Lung microvascular endothelial cell (primary cell): ENCODE measurements at regions not wholly inside any gene's neighbourhood (a gene's known extent, or its start where the extent isn't known, plus 50 kb on each side); places are given as distances from the start of the nearest gene placed in this dataset.
A peak's percentile ranks its signal among the peaks of the same experiment; 100 is the strongest.
"Not testable (repeated sequence)": the region's sequence is repeated elsewhere in the genome, so short reads cannot be mapped to it uniquely, and the experiment has no call there.

Source experiments
- DNase-seq, 2 donors: peaks; one replicate each; pipeline versions ENCODE4 v3.0.0 to v3.0.0-alpha.2; 2010; ENCODE audit warnings: low read depth in 2 of 2

GRCh38 chr11:129698212-129698611 lies 117.4 kb upstream of the TMEM45B start:
- DNase-seq, result no peak

- no peak for DNase-seq
These were observed 115.8 kb upstream of the TMEM45B start for GRCh38 chr11:129699711-129700304.

GRCh38 chr11:129700701-129701100 lies 114.9 kb upstream of the TMEM45B start:
- DNase-seq, result no peak

- no peak for DNase-seq
These were observed 113.9 kb upstream of the TMEM45B start for GRCh38 chr11:129701706-129702105.

GRCh38 chr11:129702410-129703398 lies 112.9 kb upstream of the TMEM45B start:
- no peak for DNase-seq

GRCh38 chr11:129703846-129704245 lies 111.8 kb upstream of the TMEM45B start:
- DNase-seq, result no peak

GRCh38 chr11:129704831-129705230 lies 110.8 kb upstream of the TMEM45B start:
- DNase-seq, result no peak

GRCh38 chr11:129705341-129705740 lies 110.3 kb upstream of the TMEM45B start:
- DNase-seq, result peak in 1 of 2 donors; percentile 5

GRCh38 chr11:129705933-129706332 lies 109.7 kb upstream of the TMEM45B start:
- DNase-seq, result no peak

GRCh38 chr11:129709801-129710398 lies 105.7 kb upstream of the TMEM45B start:
- DNase-seq, result no peak

- no peak for DNase-seq
These were observed 105.2 kb upstream of the TMEM45B start for GRCh38 chr11:129710423-129710822.

- DNase-seq, result no peak
These were observed 103.9 kb upstream of the TMEM45B start for GRCh38 chr11:129711760-129712159.

GRCh38 chr11:129712486-129713240 lies 103.0 kb upstream of the TMEM45B start:
- not testable (repeated sequence) for DNase-seq

- no peak for DNase-seq
These were observed 96.6 kb upstream of the TMEM45B start for GRCh38 chr11:129719037-129719436.

GRCh38 chr11:129720156-129720555 lies 95.5 kb upstream of the TMEM45B start:
- no peak for DNase-seq

GRCh38 chr11:129720994-129721393 lies 94.7 kb upstream of the TMEM45B start:
- DNase-seq, result no peak

- no peak for DNase-seq
These were observed 94.0 kb upstream of the TMEM45B start for GRCh38 chr11:129721685-129722084.

- DNase-seq, result no peak
These were observed 93.1 kb upstream of the TMEM45B start for GRCh38 chr11:129722529-129722928.

GRCh38 chr11:129723146-129723760 lies 92.4 kb upstream of the TMEM45B start:
- DNase-seq, result no peak

GRCh38 chr11:129723761-129724162 lies 91.9 kb upstream of the TMEM45B start:
- no peak for DNase-seq

- DNase-seq, result no peak
These were observed 90.8 kb upstream of the TMEM45B start for GRCh38 chr11:129724866-129725265.
